Osteoblast (primary cell): ENCODE measurements at regions not wholly inside any gene's neighbourhood (a gene's known extent, or its start where the extent isn't known, plus 50 kb on each side); places are given as distances from the start of the nearest gene placed in this dataset.
A peak's percentile ranks its signal among the peaks of the same experiment; 100 is the strongest.

Experiments
- DNase-seq: peaks from one replicate; pipeline ENCODE4 v3.0.0; 2011; ENCODE audit warnings: low spot score, mixed read lengths; ENCODE audit not compliant: insufficient read length; ENCODE audit errors: missing footprints
- H2AFZ ChIP-seq: 2 replicates; pipeline ENCODE4 v1.6.0; 2011; ENCODE audit warnings: mild to moderate bottlenecking, low read length
- H3K27ac ChIP-seq: 2 replicates; pipeline ENCODE4 v1.5.1; 2011; ENCODE audit warnings: mild to moderate bottlenecking, low read depth, low read length, moderate library complexity
- H3K27me3 ChIP-seq: 2 replicates; pipeline ENCODE4 v1.6.0; 2012; ENCODE audit warnings: mild to moderate bottlenecking, control low read depth, inconsistent platforms, low read length, moderate library complexity; ENCODE audit not compliant: insufficient read depth
- H3K36me3 ChIP-seq: 2 replicates; pipeline ENCODE4 v1.5.1; 2011; ENCODE audit warnings: mild to moderate bottlenecking, low read length, control low read depth, moderate library complexity; ENCODE audit not compliant: insufficient read depth
- H3K4me1 ChIP-seq: 2 replicates; pipeline ENCODE4 v1.5.1; 2011; ENCODE audit warnings: mild to moderate bottlenecking, low read length, control low read depth, moderate library complexity; ENCODE audit not compliant: insufficient read depth
- H3K4me2 ChIP-seq: 2 replicates; pipeline ENCODE4 v1.6.0; 2011; ENCODE audit warnings: mild to moderate bottlenecking, low read length; ENCODE audit not compliant: insufficient read depth
- H3K4me3 ChIP-seq: fragments of 200-600 bp; sonication (generic); 3 replicates; pipeline ENCODE4 v1.5.1; 2012; ENCODE audit warnings: mild to moderate bottlenecking, low read length, inconsistent platforms; ENCODE audit not compliant: insufficient read depth
- H3K79me2 ChIP-seq: 2 replicates; pipeline ENCODE4 v1.6.0; 2012; ENCODE audit warnings: mild to moderate bottlenecking, low read length, control low read depth, inconsistent platforms; ENCODE audit not compliant: insufficient read depth
- H3K9me3 ChIP-seq: 2 replicates; pipeline ENCODE4 v1.5.1; 2011; ENCODE audit warnings: low read depth, low read length, control low read depth
- H4K20me1 ChIP-seq: 2 replicates; pipeline ENCODE4 v1.6.0; 2012; ENCODE audit warnings: mild to moderate bottlenecking, low read length, control low read depth; ENCODE audit not compliant: insufficient read depth
- TF ChIP-seq, protein P1 (sequence below): IDR thresholded peaks from 2 replicates; pipeline ENCODE4 v1.5.1; 2011; ENCODE audit warnings: mild to moderate bottlenecking, low read depth, low read length, moderate library complexity; ENCODE audit errors: extremely low read depth

DNA sequence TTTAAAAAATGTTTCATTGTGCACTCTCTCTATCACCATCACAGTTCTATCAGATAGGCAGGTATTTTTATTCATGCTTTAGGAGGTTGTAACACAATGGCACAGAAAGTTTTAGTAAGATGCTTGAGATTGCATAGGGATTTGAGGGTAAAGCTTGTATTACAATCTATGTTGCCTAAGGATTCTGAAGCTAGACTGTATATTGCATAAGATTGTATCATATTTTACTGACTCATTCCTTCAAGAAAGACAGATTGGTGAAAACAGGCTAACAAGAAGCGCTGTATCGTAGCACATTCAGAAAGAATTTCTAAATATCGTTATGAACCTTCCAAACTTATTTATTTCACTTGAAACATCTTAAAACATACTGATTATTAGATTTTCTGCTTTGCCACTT is 577.7 kb downstream of the EBF1 start:
- H2AFZ ChIP-seq = peak overlapping the region; percentile 10
- peaks cover 12% of the 10 kb centered on the region for H3K4me1 ChIP-seq
- peak overlapping the region; percentile 58 for H3K4me2 ChIP-seq
- H3K27ac ChIP-seq = no peak overlapping the region
- no peaks in the 10 kb centered on the region for H3K9me3 ChIP-seq
- peak; percentile 92 for DNase-seq
- no peaks in the 10 kb centered on the region for H3K27me3 ChIP-seq
- no peaks in the 10 kb centered on the region for H3K36me3 ChIP-seq
- H3K4me3 ChIP-seq = peak overlapping the region; percentile 50
- no peaks in the 10 kb centered on the region for H4K20me1 ChIP-seq
- TF ChIP-seq, protein P1, sequence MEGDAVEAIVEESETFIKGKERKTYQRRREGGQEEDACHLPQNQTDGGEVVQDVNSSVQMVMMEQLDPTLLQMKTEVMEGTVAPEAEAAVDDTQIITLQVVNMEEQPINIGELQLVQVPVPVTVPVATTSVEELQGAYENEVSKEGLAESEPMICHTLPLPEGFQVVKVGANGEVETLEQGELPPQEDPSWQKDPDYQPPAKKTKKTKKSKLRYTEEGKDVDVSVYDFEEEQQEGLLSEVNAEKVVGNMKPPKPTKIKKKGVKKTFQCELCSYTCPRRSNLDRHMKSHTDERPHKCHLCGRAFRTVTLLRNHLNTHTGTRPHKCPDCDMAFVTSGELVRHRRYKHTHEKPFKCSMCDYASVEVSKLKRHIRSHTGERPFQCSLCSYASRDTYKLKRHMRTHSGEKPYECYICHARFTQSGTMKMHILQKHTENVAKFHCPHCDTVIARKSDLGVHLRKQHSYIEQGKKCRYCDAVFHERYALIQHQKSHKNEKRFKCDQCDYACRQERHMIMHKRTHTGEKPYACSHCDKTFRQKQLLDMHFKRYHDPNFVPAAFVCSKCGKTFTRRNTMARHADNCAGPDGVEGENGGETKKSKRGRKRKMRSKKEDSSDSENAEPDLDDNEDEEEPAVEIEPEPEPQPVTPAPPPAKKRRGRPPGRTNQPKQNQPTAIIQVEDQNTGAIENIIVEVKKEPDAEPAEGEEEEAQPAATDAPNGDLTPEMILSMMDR = no peak
- H3K79me2 ChIP-seq = no peaks in the 10 kb centered on the region

DNA sequence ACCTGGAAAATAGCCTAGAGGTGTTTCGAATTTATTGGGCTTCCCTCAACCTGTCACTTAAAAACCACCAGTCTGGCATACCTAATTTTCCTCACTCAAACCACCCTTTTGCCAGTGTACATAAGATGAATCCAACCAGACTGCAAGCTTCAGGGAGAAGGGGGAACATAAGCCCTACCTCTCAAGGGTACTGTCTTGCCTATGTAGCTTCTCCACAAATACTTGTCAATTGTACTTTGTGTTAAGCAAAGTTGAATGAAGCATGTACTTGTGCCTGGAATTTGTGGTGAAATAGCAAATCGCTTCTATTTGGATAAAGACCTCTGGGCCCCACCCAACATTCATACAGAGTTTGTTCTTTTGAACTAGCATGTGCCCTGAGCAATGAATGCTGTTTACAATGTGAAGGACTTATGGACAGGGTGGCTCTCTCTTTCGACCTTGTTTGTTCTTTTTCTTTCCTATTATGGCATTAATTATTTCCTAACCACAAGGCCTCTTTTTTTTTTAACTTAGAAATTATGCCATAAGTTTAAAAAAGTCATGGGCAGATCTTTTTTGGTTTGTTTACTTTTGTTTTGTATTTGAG is 580.2 kb downstream of the EBF1 start:
- DNase-seq = no peak
- Histone ChIP-seq H3K27ac (no peak overlapping the region), H3K4me2 (no peak overlapping the region), H3K79me2 (no peaks in the 10 kb centered on the region), H3K4me1 (peaks cover 23% of the 10 kb centered on the region), H2AFZ (no peak overlapping the region), H3K36me3 (no peaks in the 10 kb centered on the region), H4K20me1 (no peaks in the 10 kb centered on the region), H3K4me3 (no peak overlapping the region), H3K9me3 (no peaks in the 10 kb centered on the region), H3K27me3 (no peaks in the 10 kb centered on the region)
- TF ChIP-seq, protein P1 = no peak

- TF ChIP-seq, protein P1 = no peak
- Histone ChIP-seq H4K20me1 (no peaks in the 10 kb centered on the region), H3K4me2 (no peak overlapping the region), H3K36me3 (no peaks in the 10 kb centered on the region), H3K27me3 (no peaks in the 10 kb centered on the region), H3K27ac (no peak overlapping the region), H3K9me3 (no peaks in the 10 kb centered on the region), H3K79me2 (no peaks in the 10 kb centered on the region), H2AFZ (no peak overlapping the region), H3K4me3 (no peak overlapping the region), H3K4me1 (peaks cover 23% of the 10 kb centered on the region)
- DNase-seq = no peak
Observed at GRCh38 chr5:158516521-158516920, 583.2 kb downstream of the EBF1 start.

DNA sequence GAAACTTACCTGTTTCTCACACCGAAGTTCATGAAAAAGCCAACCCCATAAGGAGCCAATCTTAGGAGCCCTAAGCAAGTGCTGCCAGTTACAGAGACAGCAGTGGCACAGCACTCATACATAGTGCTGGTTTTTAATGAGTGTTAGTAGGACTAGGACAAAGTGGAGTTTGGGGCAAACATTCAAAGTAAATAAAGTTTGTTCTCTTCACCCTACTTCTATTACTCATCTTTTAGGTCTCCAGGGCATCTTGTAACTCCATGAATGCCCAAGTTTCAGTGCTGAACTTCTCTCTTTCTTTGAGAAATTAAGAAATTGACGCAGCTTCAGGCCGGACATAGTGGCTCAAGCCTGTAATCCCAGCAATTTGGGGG is 584.7 kb downstream of the EBF1 start:
- H3K4me2 ChIP-seq = peak overlapping the region; percentile 64

More for the DNA sequence above, 584.7 kb downstream of the EBF1 start:
- H3K36me3 ChIP-seq = no peaks in the 10 kb centered on the region
- H4K20me1 ChIP-seq = no peaks in the 10 kb centered on the region
- peak overlapping the region; percentile 84 for H3K27ac ChIP-seq
- H3K9me3 ChIP-seq = no peaks in the 10 kb centered on the region
- H3K4me1 ChIP-seq = peaks cover 23% of the 10 kb centered on the region
- no peaks in the 10 kb centered on the region for H3K27me3 ChIP-seq
- TF ChIP-seq, protein P1 = no peak
- H3K4me3 ChIP-seq = peak overlapping the region; percentile 26
- H2AFZ ChIP-seq = no peak overlapping the region
- no peaks in the 10 kb centered on the region for H3K79me2 ChIP-seq
- no peak for DNase-seq
